ENCODE measurements at regions not wholly inside any gene's neighbourhood (a gene's known extent, or its start where the extent isn't known, plus 50 kb on each side); places are given as distances from the start of the nearest gene placed in this dataset.

- in situ Hi-C loops (cut with HindIII; ENCODE audit: low sequenced_read_pairs): no loop called here
These were observed 92.8 kb upstream of the HNRNPU start for GRCh38 chr1:244957122-244957521.

GRCh38 chr1:244955661-244956060, 91.3 kb upstream of the HNRNPU start:
- in situ Hi-C loops (cut with HindIII; ENCODE audit: low sequenced_read_pairs): no loop called here

- in situ Hi-C loops (cut with HindIII; ENCODE audit: low sequenced_read_pairs): no loop called here
These were observed 90.0 kb upstream of the HNRNPU start for GRCh38 chr1:244954359-244954758.

- in situ Hi-C loops (cut with HindIII; ENCODE audit: low sequenced_read_pairs): no loop called here
These were observed 89.6 kb upstream of the HNRNPU start for GRCh38 chr1:244953901-244954300.

GRCh38 chr1:244952940-244953339, 88.6 kb upstream of the HNRNPU start:
- in situ Hi-C loops (cut with HindIII; ENCODE audit: low sequenced_read_pairs): no loop called here

- in situ Hi-C loops (cut with HindIII; ENCODE audit: low sequenced_read_pairs): no loop called here
These were observed 88.1 kb upstream of the HNRNPU start for GRCh38 chr1:244952280-244952933.

GRCh38 chr1:244948416-244948815, 84.1 kb upstream of the HNRNPU start:
- in situ Hi-C loops (cut with HindIII; ENCODE audit: low sequenced_read_pairs): no loop called here

GRCh38 chr1:244945109-244945671, 80.8 kb upstream of the HNRNPU start:
- in situ Hi-C loops (cut with HindIII; ENCODE audit: low sequenced_read_pairs): no loop called here

GRCh38 chr1:244941121-244941520, 76.8 kb upstream of the HNRNPU start:
- in situ Hi-C loops (cut with HindIII; ENCODE audit: low sequenced_read_pairs): no loop called here

- in situ Hi-C loops (cut with HindIII; ENCODE audit: low sequenced_read_pairs): no loop called here
These were observed 72.8 kb upstream of the HNRNPU start for GRCh38 chr1:244937099-244937498.

- in situ Hi-C loops (cut with HindIII; ENCODE audit: low sequenced_read_pairs): no loop called here
These were observed 56.8 kb upstream of the HNRNPU start for GRCh38 chr1:244920911-244921761.

- in situ Hi-C loops (cut with HindIII; ENCODE audit: low sequenced_read_pairs): no loop called here
These were observed 55.3 kb upstream of the HNRNPU start for GRCh38 chr1:244919320-244920282.

- in situ Hi-C loops (cut with HindIII; ENCODE audit: low sequenced_read_pairs): no loop called here
These were observed 54.3 kb upstream of the HNRNPU start for GRCh38 chr1:244918421-244919319.

GRCh38 chr1:244917073-244917670, 52.8 kb upstream of the HNRNPU start:
- in situ Hi-C loops (cut with HindIII; ENCODE audit: low sequenced_read_pairs): no loop called here

GRCh38 chr1:244915736-244916135, 51.4 kb upstream of the HNRNPU start:
- in situ Hi-C loops (cut with HindIII; ENCODE audit: low sequenced_read_pairs): no loop called here

- in situ Hi-C loops (cut with HindIII; ENCODE audit: low sequenced_read_pairs): no loop called here
These were observed 50.4 kb upstream of the HNRNPU start for GRCh38 chr1:244914761-244915160.
